Endothelial cell of hepatic sinusoid (primary cell): ENCODE measurements at regions not wholly inside any gene's neighbourhood (a gene's known extent, or its start where the extent isn't known, plus 50 kb on each side); places are given as distances from the start of the nearest gene placed in this dataset.

Source experiments
- in situ Hi-C: cut with HindIII; loops from 2 replicates; pipeline ENCODE4 v1.10.0; 2017; ENCODE audit warnings: low sequenced_read_pairs

GRCh38 chr2:56613254-56613653, 429.5 kb downstream of the CCDC85A start:
- in situ Hi-C loops, result no loop called here

- in situ Hi-C loops, result no loop called here
Observed at GRCh38 chr2:56613920-56614319, 430.1 kb downstream of the CCDC85A start.

- in situ Hi-C loops, result no loop called here
Observed at GRCh38 chr2:56615760-56616159, 432.0 kb downstream of the CCDC85A start.

GRCh38 chr2:56624181-56624580, 440.4 kb downstream of the CCDC85A start:
- in situ Hi-C loops, result no loop called here

GRCh38 chr2:56626927-56627326, 443.1 kb downstream of the CCDC85A start:
- in situ Hi-C loops, result no loop called here

- in situ Hi-C loops, result no loop called here
Observed at GRCh38 chr2:56630286-56630685, 446.5 kb downstream of the CCDC85A start.

- in situ Hi-C loops, result no loop called here
Observed at GRCh38 chr2:56647997-56648396, 464.2 kb downstream of the CCDC85A start.

GRCh38 chr2:56648802-56649201, 465.0 kb downstream of the CCDC85A start:
- in situ Hi-C loops, result no loop called here

- in situ Hi-C loops, result no loop called here
Observed at GRCh38 chr2:56654936-56655335, 471.1 kb downstream of the CCDC85A start.

GRCh38 chr2:56656826-56657225, 473.0 kb downstream of the CCDC85A start:
- in situ Hi-C loops, result no loop called here

GRCh38 chr2:56666777-56667176, 483.0 kb downstream of the CCDC85A start:
- in situ Hi-C loops, result loop anchor here (5.0 kb wide), 1 partner anchor 86 kb away; no protein-coding TSS in a partner anchor

- in situ Hi-C loops, result no loop called here
Observed at GRCh38 chr2:56671973-56672569, 488.3 kb downstream of the CCDC85A start.

GRCh38 chr2:56674084-56674483, 490.3 kb downstream of the CCDC85A start:
- in situ Hi-C loops, result no loop called here

- in situ Hi-C loops, result no loop called here
Observed at GRCh38 chr2:56676966-56677365, 493.2 kb downstream of the CCDC85A start.

GRCh38 chr2:56680971-56681631, 497.3 kb downstream of the CCDC85A start:
- in situ Hi-C loops, result no loop called here

- in situ Hi-C loops, result no loop called here
Observed at GRCh38 chr2:56681659-56682396, 498.0 kb downstream of the CCDC85A start.

GRCh38 chr2:56682397-56682760, 498.6 kb downstream of the CCDC85A start:
- in situ Hi-C loops, result no loop called here

GRCh38 chr2:56684327-56684726, 500.5 kb downstream of the CCDC85A start:
- in situ Hi-C loops, result no loop called here

GRCh38 chr2:56685205-56685604, 501.4 kb downstream of the CCDC85A start:
- in situ Hi-C loops, result no loop called here

- in situ Hi-C loops, result no loop called here
Observed at GRCh38 chr2:56687169-56687568, 503.4 kb downstream of the CCDC85A start.

- in situ Hi-C loops, result no loop called here
Observed at GRCh38 chr2:56688661-56689060, 504.9 kb downstream of the CCDC85A start.

- in situ Hi-C loops, result no loop called here
Observed at GRCh38 chr2:56693501-56693900, 509.7 kb downstream of the CCDC85A start.
